NCI-H345 treated with DMSO at 0.1 percent for 48 hours (cell line): ENCODE measurements at regions not wholly inside any gene's neighbourhood (a gene's known extent, or its start where the extent isn't known, plus 50 kb on each side); places are given as distances from the start of the nearest gene placed in this dataset.

Experiments
- DNase-seq: peaks from one replicate; lab custom pipeline; 2025; ENCODE audit not compliant: unreplicated experiment; lab: John Stamatoyannopoulos, UW

GRCh38 chr3:44047796-44048195, 193.9 kb upstream of the TOPAZ1 start:
- no peak for DNase-seq

DNA sequence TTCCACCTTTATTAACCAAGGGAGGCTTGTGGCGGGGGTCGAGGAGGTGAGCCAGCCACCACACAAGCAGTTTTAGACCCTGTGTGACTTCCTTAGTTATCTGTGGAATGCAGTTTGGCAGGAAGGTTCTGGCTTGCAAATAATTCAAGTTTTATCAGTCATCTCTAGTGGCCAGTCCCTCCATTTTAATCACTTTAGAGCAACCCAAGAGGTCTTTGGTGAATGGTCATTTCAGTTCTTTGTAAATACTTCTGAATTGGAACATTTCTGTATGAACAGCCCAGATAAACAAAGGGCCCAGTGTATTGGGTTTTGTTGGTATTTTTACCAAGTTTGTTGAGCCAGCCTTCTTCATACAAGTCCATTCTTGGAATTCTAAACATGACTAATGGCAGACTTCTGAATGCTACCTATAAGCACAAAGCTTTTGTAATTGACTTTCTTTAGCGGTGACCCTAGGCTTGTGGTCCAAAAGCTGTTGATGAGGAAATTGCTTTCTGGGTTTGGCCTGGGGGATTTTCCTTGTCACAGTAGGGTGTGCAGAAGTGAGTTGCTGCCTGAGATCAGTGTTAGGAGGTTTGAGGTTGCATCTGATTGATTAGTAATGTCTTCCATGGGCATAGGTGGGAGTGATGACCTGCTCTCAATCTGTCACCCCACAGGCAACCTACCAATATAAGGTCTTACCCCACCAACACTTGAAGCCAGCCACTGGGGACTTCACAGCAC, 193.3 kb upstream of the TOPAZ1 start:
- no peak for DNase-seq

- no peak for DNase-seq
These were observed 192.7 kb upstream of the TOPAZ1 start for GRCh38 chr3:44048949-44049348.

GRCh38 chr3:44050101-44050500, 191.6 kb upstream of the TOPAZ1 start:
- DNase-seq, result no peak

DNA sequence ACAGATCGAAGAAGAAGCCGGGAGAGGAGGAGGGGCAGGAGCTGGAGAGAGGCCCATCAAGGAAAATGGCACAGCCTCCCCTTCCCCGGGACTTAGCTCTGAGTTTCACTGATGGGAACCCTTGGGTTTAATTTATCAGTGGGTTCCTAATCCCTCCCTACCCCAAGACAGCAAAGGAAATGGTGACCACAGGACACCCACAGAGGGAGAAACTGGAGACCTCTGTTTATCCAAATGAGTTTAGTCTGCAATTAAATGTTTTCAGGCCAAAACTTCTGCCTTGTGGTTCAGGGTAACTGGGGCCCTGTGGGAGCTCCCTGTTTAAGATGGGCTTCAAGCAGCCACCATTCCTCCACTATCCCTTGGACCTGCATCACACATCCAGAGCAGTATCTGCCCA, 190.8 kb upstream of the TOPAZ1 start:
- no peak for DNase-seq

GRCh38 chr3:44055951-44056350, 185.7 kb upstream of the TOPAZ1 start:
- DNase-seq, result no peak

DNA sequence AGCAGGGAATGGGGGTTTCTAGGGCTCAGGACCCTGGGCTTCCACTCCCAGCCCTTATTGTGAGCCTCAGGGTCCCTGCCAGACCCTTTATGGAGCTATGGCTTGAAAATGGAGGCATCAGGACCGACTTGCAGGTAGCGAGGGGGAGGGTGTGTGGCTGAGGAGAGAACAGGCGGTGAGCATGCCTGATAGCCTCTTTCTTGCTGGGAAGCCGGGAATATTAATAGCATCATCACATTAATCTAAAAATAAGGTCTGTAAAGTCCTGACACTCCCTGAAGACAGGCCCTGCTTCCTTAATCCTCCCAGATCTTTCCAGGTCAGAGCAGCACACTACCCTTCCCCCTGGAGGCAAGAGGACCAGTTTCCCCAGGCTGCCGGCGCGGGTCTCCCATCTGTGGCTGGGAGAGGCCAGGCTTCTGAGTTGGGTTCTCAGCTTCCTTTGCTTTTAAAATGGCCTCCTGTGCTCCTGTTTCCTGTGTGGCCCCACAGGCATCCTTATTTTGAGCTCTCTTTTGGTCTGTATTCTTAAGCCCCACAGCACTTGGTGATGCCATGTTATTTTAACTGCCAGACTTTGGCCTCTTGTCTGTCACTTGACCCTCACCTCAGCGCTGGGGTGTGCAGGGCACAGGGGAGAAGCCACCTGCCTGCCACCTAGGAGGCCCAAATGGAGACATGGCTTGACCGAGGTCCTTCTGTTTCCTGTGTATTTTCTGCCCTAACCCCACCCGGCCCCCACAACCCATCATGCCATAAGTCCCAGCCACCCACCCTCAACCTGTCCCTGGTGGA, 185.0 kb upstream of the TOPAZ1 start:
- no peak for DNase-seq

- peak; percentile 31 for DNase-seq
These were observed 183.4 kb upstream of the TOPAZ1 start for GRCh38 chr3:44058022-44058867.

DNA sequence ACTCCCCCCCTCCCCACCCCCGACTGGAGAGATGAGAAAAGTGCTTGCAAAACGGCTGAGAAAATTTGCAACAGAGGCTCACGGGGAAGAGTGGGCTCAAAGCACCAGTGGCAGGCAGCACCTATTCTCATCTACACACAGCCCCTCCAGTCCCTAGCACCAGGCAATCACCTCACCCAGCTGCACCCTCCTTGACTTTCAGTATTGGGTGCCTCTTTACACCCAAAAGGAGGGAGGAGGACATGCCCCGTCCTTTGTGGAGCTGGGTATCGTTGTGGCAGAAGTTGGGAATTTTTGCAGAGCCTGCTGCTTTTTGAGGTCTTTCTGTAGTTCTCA, 182.8 kb upstream of the TOPAZ1 start:
- DNase-seq, result no peak

- DNase-seq, result no peak
These were observed 181.5 kb upstream of the TOPAZ1 start for GRCh38 chr3:44060164-44060563.

- DNase-seq, result no peak
These were observed 180.4 kb upstream of the TOPAZ1 start for GRCh38 chr3:44061268-44061667.

DNA sequence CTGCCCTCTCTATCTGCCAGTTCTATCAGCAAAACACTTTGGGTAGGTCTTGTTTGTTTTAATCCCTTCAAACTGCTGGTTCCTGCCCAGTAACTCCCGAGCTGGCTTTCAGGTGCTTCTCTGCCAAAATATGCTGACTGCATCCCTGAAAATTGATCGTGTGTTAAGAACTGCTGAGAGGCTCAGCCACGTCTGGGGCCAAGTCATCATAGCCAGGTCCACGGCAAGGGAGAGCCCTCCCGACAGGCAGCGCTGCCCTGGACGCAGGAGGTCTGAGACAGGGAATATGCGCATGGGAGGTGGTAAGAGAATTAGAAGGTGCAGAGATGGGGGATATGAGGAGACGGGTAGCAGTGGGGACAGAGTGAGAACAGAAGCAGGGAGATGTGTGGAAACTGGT, 179.7 kb upstream of the TOPAZ1 start:
- DNase-seq, result no peak

- DNase-seq, result peak; percentile 6
These were observed 176.2 kb upstream of the TOPAZ1 start for GRCh38 chr3:44065311-44066094.

GRCh38 chr3:44066806-44067205, 174.9 kb upstream of the TOPAZ1 start:
- DNase-seq, result no peak

DNA sequence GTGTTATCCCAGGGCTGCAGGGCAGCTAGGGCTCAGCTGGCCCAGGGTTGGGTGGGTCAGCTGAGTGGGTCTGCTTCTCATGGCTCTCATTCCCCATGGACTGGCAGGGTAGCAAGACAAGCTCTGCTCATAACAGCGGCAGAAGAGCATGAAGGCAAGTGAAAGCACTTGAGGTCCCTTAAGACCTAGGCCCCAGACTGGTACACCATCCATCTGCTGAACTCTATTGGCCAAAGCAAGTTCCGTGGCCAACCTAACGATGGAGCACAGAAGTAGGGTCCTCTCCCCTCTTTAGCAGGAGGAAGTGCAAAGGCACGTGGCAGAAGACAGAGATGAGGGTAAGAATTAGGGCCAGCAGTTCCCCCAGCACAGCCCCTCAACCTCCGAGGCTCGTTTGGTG, 174.3 kb upstream of the TOPAZ1 start:
- DNase-seq, result no peak

GRCh38 chr3:44068753-44069152, 172.9 kb upstream of the TOPAZ1 start:
- no peak for DNase-seq

DNA sequence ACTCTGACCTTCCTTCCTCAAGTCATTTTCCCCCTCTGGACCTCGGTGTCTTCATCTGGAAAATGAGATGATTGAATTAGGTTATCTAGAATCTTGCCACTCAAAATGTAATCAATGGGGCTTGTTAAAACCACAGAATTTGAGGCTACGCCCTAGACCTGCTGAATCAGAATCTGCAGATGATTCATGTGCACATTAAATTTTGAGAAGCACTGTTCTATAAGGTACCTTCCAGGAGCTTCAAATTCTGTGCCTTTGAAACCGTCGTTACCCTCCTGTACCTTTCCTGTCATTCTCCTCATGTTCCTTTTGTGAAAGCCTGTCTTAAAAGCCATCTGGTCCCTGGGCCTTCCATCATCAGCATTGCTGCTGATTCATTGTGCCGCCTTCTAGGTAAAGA, 172.4 kb upstream of the TOPAZ1 start:
- no peak for DNase-seq

DNA sequence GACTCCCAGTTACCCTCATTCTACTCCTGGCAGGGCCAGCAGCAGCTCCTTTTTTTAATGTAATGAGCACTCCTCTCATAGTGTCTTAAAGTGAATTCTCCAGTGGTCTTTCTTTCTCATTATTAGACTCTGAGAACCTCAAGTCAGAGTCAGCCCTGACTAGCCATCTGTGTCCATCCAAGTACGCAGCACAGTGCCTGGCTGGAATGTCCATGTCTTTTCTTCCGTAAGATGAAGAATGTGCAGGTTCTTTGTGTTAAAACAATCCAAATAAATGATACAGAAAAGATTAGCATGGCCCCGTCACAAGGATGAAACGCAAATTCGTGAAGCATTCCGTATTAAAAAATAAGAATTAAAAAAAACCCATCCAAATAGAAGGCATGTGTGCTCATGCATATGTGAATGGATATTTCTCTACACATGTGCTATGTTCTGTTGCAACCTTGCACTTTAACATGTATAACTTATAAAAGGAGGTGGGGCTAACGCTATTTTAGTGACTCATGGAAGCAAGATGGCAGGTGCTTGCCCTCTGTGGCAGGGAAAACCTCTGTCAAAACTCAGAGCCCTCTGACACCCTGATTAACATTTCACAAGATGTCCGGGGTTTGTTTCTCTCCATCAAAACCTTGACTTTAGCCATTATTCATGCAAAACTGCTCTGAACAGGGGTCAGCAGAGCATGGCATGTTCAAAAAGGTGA, 170.7 kb upstream of the TOPAZ1 start:
- DNase-seq, result no peak

GRCh38 chr3:44072601-44073540, 168.8 kb upstream of the TOPAZ1 start:
- no peak for DNase-seq
